Mucosa of descending colon (tissue), 3 donors: ENCODE measurements at regions not wholly inside any gene's neighbourhood (a gene's known extent, or its start where the extent isn't known, plus 50 kb on each side); places are given as distances from the start of the nearest gene placed in this dataset.

Experiments used
- ATAC-seq: fragments of 200-7000 bp; cut with Tn5 transposase; one replicate; pipeline ENCODE4 v1.9.1; 2020; ENCODE audit warnings: mild to moderate bottlenecking, moderate library complexity
- DNase-seq, 3 donors: peaks; one replicate each; pipeline ENCODE4 v3.0.0-alpha.2; 2020
- H3K36me3 ChIP-seq: fragments of 200-600 bp; one replicate; pipeline ENCODE4 v1.8.0; 2021; ENCODE audit warnings: low read depth, mild to moderate bottlenecking
- H3K4me1 ChIP-seq: fragments of 200-600 bp; one replicate; pipeline ENCODE4 v1.8.0; 2021; ENCODE audit warnings: low read depth, mild to moderate bottlenecking
- H3K4me3 ChIP-seq: fragments of 200-600 bp; one replicate; pipeline ENCODE4 v1.8.0; 2021; ENCODE audit warnings: mild to moderate bottlenecking
- H3K9me3 ChIP-seq: fragments of 200-600 bp; one replicate; pipeline ENCODE4 v1.8.0; 2021; ENCODE audit warnings: mild to moderate bottlenecking
- CTCF ChIP-seq: fragments of 200-600 bp; IDR thresholded peaks from one replicate; pipeline ENCODE4 v1.8.0; 2022; ENCODE audit warnings: antibody characterized with exemption, mild to moderate bottlenecking
- intact Hi-C, 2 donors: fragments of 100-400 bp; cut with DNase I in 1 of 2; cut with micrococcal nuclease in 1 of 2; formaldehyde crosslinking; loops; one replicate each; pipeline versions ENCODE4 v1.11.0 to v1.11.1; 2022; cut with DNase I, micrococcal nuclease
- donor health status: DM: no; HTN: no; CAD: no; lungs with moderate emphysema.
- donor health status: DM: no; HTN: no; CAD: no.
- donor health status: DM: no; HTN: yes; CAD: no.

- ATAC-seq (no peak), DNase-seq (peak in 1 of 3 donors; percentile 44)
- Histone ChIP-seq H3K4me3 (no peak overlapping the region), H3K36me3 (no peaks in the 10 kb centered on the region), H3K9me3 (no peaks in the 10 kb centered on the region), H3K4me1 (no peaks in the 10 kb centered on the region)
- no peak for TF ChIP-seq CTCF
- intact Hi-C loops: no loop called here
Observed at GRCh38 chr20:6588296-6588695, 179.2 kb upstream of the BMP2 start.

- H3K4me3 ChIP-seq: no peak overlapping the region
- DNase-seq: peak in 2 of 3 donors; percentile 32 to 69
- H3K9me3 ChIP-seq: no peaks in the 10 kb centered on the region
- no peaks in the 10 kb centered on the region for H3K36me3 ChIP-seq
- peak; percentile 24 for TF ChIP-seq CTCF
- H3K4me1 ChIP-seq: no peaks in the 10 kb centered on the region
- ATAC-seq: peak; percentile 82
- intact Hi-C loops: no loop called here
Observed at GRCh38 chr20:6583134-6583738, 184.2 kb upstream of the BMP2 start.

GRCh38 chr20:6582449-6582848 is 185.0 kb upstream of the BMP2 start:
- Histone ChIP-seq H3K4me1 (no peaks in the 10 kb centered on the region), H3K4me3 (no peak overlapping the region), H3K9me3 (no peaks in the 10 kb centered on the region), H3K36me3 (no peaks in the 10 kb centered on the region)
- intact Hi-C loops: no loop called here
- no peak for DNase-seq
- no peak for ATAC-seq
- no peak for TF ChIP-seq CTCF

GRCh38 chr20:6580486-6580885 is 187.0 kb upstream of the BMP2 start:
- intact Hi-C loops: no loop called here
- no peaks in the 10 kb centered on the region for H3K36me3 ChIP-seq
- H3K4me3 ChIP-seq: no peak overlapping the region
- no peaks in the 10 kb centered on the region for H3K9me3 ChIP-seq
- DNase-seq (no peak), ATAC-seq (no peak)
- no peaks in the 10 kb centered on the region for H3K4me1 ChIP-seq
- TF ChIP-seq CTCF: no peak

GRCh38 chr20:6579824-6580223 is 187.7 kb upstream of the BMP2 start:
- no peak for TF ChIP-seq CTCF
- DNase-seq (no peak), ATAC-seq (no peak)
- Histone ChIP-seq H3K9me3 (no peaks in the 10 kb centered on the region), H3K36me3 (no peaks in the 10 kb centered on the region), H3K4me1 (no peaks in the 10 kb centered on the region), H3K4me3 (no peak overlapping the region)
- intact Hi-C loops: no loop called here

GRCh38 chr20:6579417-6579816 is 188.1 kb upstream of the BMP2 start:
- intact Hi-C loops: no loop called here
- Histone ChIP-seq H3K4me1 (no peaks in the 10 kb centered on the region), H3K9me3 (no peaks in the 10 kb centered on the region), H3K4me3 (no peak overlapping the region), H3K36me3 (no peaks in the 10 kb centered on the region)
- ATAC-seq (no peak), DNase-seq (no peak)
- TF ChIP-seq CTCF: no peak
